Osteocyte (in vitro differentiated cells): ENCODE measurements at regions not wholly inside any gene's neighbourhood (a gene's known extent, or its start where the extent isn't known, plus 50 kb on each side); places are given as distances from the start of the nearest gene placed in this dataset.

Experiments
- DNase-seq: peaks from one replicate; pipeline ENCODE4 v3.0.0; 2021; ENCODE audit warnings: mixed read lengths; ENCODE audit not compliant: unreplicated experiment; ENCODE audit errors: extremely low spot score
- H3K27ac Mint-ChIP-seq: one replicate; pipeline ENCODE4 v1.8.0; 2021; ENCODE audit warnings: mild to moderate bottlenecking, mixed read lengths; ENCODE audit not compliant: unreplicated experiment
- H3K27me3 Mint-ChIP-seq: one replicate; pipeline ENCODE4 v1.8.0; 2021; ENCODE audit warnings: mixed read lengths; ENCODE audit not compliant: unreplicated experiment
- H3K36me3 Mint-ChIP-seq: one replicate; pipeline ENCODE4 v1.8.0; 2021; ENCODE audit warnings: mixed read lengths; ENCODE audit not compliant: unreplicated experiment
- H3K4me1 Mint-ChIP-seq: one replicate; pipeline ENCODE4 v1.8.0; 2021; ENCODE audit warnings: mixed read lengths; ENCODE audit not compliant: unreplicated experiment
- H3K4me3 Mint-ChIP-seq: one replicate; pipeline ENCODE4 v1.8.0; 2021; ENCODE audit warnings: mild to moderate bottlenecking, moderate library complexity, mixed read lengths; ENCODE audit not compliant: unreplicated experiment
- H3K9me3 Mint-ChIP-seq: one replicate; pipeline ENCODE4 v1.8.0; 2021; ENCODE audit warnings: mixed read lengths; ENCODE audit not compliant: unreplicated experiment
- CTCF ChIP-seq: fragments of 200-600 bp; sonication (generic); IDR thresholded peaks from 2 replicates; pipeline ENCODE4 v1.5.0; 2021; ENCODE audit warnings: antibody characterized with exemption, mild to moderate bottlenecking, moderate library complexity

- Mint-ChIP-seq H3K27me3 (no peaks in the 10 kb centered on the region), H3K9me3 (peaks cover 6% of the 10 kb centered on the region), H3K4me1 (no peaks in the 10 kb centered on the region), H3K27ac (no peak overlapping the region), H3K4me3 (no peak overlapping the region), H3K36me3 (no peaks in the 10 kb centered on the region)
- DNase-seq = no peak
- TF ChIP-seq CTCF = no peak
These were observed 307.4 kb upstream of the KLHL29 start for GRCh38 chr2:23077596-23077995.

GRCh38 chr2:23078784-23079434 is 306.1 kb upstream of the KLHL29 start:
- Mint-ChIP-seq H3K27me3 (no peaks in the 10 kb centered on the region), H3K36me3 (no peaks in the 10 kb centered on the region), H3K9me3 (peaks cover 6% of the 10 kb centered on the region), H3K27ac (no peak overlapping the region), H3K4me1 (no peaks in the 10 kb centered on the region), H3K4me3 (no peak overlapping the region)
- no peak for DNase-seq
- no peak for TF ChIP-seq CTCF

GRCh38 chr2:23083966-23084365 is 301.0 kb upstream of the KLHL29 start:
- Mint-ChIP-seq H3K9me3 (peaks cover 6% of the 10 kb centered on the region), H3K4me3 (no peak overlapping the region), H3K27me3 (no peaks in the 10 kb centered on the region), H3K27ac (no peak overlapping the region), H3K36me3 (no peaks in the 10 kb centered on the region), H3K4me1 (no peaks in the 10 kb centered on the region)
- no peak for TF ChIP-seq CTCF
- DNase-seq = no peak

- H3K27me3 Mint-ChIP-seq = no peaks in the 10 kb centered on the region
- DNase-seq = no peak
- TF ChIP-seq CTCF = no peak
- peaks cover 30% of the 10 kb centered on the region for H3K9me3 Mint-ChIP-seq
- H3K27ac Mint-ChIP-seq = no peak overlapping the region
- no peak overlapping the region for H3K4me3 Mint-ChIP-seq
- H3K36me3 Mint-ChIP-seq = no peaks in the 10 kb centered on the region
- H3K4me1 Mint-ChIP-seq = no peaks in the 10 kb centered on the region
These were observed 294.0 kb upstream of the KLHL29 start for GRCh38 chr2:23091019-23091418.

GRCh38 chr2:23091900-23092299 is 293.1 kb upstream of the KLHL29 start:
- H3K4me3 Mint-ChIP-seq = no peak overlapping the region

More at GRCh38 chr2:23091900-23092299, 293.1 kb upstream of the KLHL29 start:
- Mint-ChIP-seq H3K27me3 (no peaks in the 10 kb centered on the region), H3K27ac (no peak overlapping the region), H3K4me1 (no peaks in the 10 kb centered on the region), H3K36me3 (no peaks in the 10 kb centered on the region), H3K9me3 (peaks cover 30% of the 10 kb centered on the region)
- TF ChIP-seq CTCF = no peak
- DNase-seq = no peak
